GM23338 (cell line): ENCODE measurements at regions not wholly inside any gene's neighbourhood (a gene's known extent, or its start where the extent isn't known, plus 50 kb on each side); places are given as distances from the start of the nearest gene placed in this dataset.

ENCODE experiments used
- CREB1 ChIP-seq: fragments of 250-450 bp; sonication (Bioruptor Pico); IDR thresholded peaks from 2 replicates; pipeline ENCODE4 v1.5.0; 2020; ENCODE audit warnings: low read depth, mild to moderate bottlenecking, moderate library complexity
- EZH2 ChIP-seq: fragments of 200-600 bp; sonication (generic); IDR thresholded peaks from one replicate; pipeline ENCODE4 v1.8.0; 2017; ENCODE audit warnings: antibody characterized with exemption, mild to moderate bottlenecking, low read depth; ENCODE audit not compliant: unreplicated experiment
- EZH2phosphoT487 ChIP-seq: fragments of 200-600 bp; sonication (generic); IDR thresholded peaks from one replicate; pipeline ENCODE4 v1.8.1; 2018; ENCODE audit warnings: antibody characterized with exemption; ENCODE audit not compliant: unreplicated experiment
- NANOG ChIP-seq: IDR thresholded peaks from 2 replicates; pipeline ENCODE4 v1.6.1; 2016; ENCODE audit warnings: antibody characterized with exemption, borderline replicate concordance
- POLR2AphosphoS5 ChIP-seq: IDR thresholded peaks from 2 replicates; pipeline ENCODE4 v1.6.1; 2016; ENCODE audit warnings: antibody characterized with exemption, low read depth
- ZNF114 ChIP-seq: fragments of 250-450 bp; sonication (Bioruptor Pico); IDR thresholded peaks from 2 replicates; pipeline ENCODE4 v1.5.0; 2020; ENCODE audit warnings: mild to moderate bottlenecking, moderate library complexity
- ZNF331 ChIP-seq: fragments of 250-450 bp; sonication (Bioruptor Pico); IDR thresholded peaks from 2 replicates; pipeline ENCODE4 v1.5.0; 2020; ENCODE audit warnings: low read depth, mild to moderate bottlenecking, moderate library complexity
- TF ChIP-seq, protein P1 (sequence below), 2 experiments: fragments of 200-600 bp in 1 of 2; sonication (generic) in 1 of 2; conservative IDR thresholded peaks; 2 replicates each; pipeline versions ENCODE4 v1.5.1 to v1.6.1; 2016 to 2017; ENCODE audit warnings: antibody characterized with exemption in 2 of 2, low read depth in 2 of 2, mild to moderate bottlenecking in 2 of 2, moderate library complexity in 1 of 2
- TF ChIP-seq, protein P2 (sequence below): IDR thresholded peaks from one replicate; pipeline ENCODE4 v1.6.1; 2018; ENCODE audit warnings: antibody characterized with exemption; ENCODE audit not compliant: unreplicated experiment

GRCh38 chr15:61687651-61688050 is 372.6 kb downstream of the VPS13C start:
- TF ChIP-seq, protein P1, sequence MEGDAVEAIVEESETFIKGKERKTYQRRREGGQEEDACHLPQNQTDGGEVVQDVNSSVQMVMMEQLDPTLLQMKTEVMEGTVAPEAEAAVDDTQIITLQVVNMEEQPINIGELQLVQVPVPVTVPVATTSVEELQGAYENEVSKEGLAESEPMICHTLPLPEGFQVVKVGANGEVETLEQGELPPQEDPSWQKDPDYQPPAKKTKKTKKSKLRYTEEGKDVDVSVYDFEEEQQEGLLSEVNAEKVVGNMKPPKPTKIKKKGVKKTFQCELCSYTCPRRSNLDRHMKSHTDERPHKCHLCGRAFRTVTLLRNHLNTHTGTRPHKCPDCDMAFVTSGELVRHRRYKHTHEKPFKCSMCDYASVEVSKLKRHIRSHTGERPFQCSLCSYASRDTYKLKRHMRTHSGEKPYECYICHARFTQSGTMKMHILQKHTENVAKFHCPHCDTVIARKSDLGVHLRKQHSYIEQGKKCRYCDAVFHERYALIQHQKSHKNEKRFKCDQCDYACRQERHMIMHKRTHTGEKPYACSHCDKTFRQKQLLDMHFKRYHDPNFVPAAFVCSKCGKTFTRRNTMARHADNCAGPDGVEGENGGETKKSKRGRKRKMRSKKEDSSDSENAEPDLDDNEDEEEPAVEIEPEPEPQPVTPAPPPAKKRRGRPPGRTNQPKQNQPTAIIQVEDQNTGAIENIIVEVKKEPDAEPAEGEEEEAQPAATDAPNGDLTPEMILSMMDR (conservative IDR thresholded peaks at IDR 0.05; ENCODE audit: low read depth in 2 of 2) = no peak
- TF ChIP-seq EZH2 = no peak
- no peak for TF ChIP-seq POLR2AphosphoS5
- no peak for TF ChIP-seq NANOG
- TF ChIP-seq CREB1 (CRISPR knock-in tag) = no peak
- TF ChIP-seq, protein P2, sequence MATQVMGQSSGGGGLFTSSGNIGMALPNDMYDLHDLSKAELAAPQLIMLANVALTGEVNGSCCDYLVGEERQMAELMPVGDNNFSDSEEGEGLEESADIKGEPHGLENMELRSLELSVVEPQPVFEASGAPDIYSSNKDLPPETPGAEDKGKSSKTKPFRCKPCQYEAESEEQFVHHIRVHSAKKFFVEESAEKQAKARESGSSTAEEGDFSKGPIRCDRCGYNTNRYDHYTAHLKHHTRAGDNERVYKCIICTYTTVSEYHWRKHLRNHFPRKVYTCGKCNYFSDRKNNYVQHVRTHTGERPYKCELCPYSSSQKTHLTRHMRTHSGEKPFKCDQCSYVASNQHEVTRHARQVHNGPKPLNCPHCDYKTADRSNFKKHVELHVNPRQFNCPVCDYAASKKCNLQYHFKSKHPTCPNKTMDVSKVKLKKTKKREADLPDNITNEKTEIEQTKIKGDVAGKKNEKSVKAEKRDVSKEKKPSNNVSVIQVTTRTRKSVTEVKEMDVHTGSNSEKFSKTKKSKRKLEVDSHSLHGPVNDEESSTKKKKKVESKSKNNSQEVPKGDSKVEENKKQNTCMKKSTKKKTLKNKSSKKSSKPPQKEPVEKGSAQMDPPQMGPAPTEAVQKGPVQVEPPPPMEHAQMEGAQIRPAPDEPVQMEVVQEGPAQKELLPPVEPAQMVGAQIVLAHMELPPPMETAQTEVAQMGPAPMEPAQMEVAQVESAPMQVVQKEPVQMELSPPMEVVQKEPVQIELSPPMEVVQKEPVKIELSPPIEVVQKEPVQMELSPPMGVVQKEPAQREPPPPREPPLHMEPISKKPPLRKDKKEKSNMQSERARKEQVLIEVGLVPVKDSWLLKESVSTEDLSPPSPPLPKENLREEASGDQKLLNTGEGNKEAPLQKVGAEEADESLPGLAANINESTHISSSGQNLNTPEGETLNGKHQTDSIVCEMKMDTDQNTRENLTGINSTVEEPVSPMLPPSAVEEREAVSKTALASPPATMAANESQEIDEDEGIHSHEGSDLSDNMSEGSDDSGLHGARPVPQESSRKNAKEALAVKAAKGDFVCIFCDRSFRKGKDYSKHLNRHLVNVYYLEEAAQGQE = no peak
- TF ChIP-seq ZNF331 = no peak
- TF ChIP-seq EZH2phosphoT487 = no peak
- TF ChIP-seq ZNF114 = no peak
